ENCODE measurements at regions not wholly inside any gene's neighbourhood (a gene's known extent, or its start where the extent isn't known, plus 50 kb on each side); places are given as distances from the start of the nearest gene placed in this dataset.
A peak's percentile ranks its signal among the peaks of the same experiment; 100 is the strongest.

DNA sequence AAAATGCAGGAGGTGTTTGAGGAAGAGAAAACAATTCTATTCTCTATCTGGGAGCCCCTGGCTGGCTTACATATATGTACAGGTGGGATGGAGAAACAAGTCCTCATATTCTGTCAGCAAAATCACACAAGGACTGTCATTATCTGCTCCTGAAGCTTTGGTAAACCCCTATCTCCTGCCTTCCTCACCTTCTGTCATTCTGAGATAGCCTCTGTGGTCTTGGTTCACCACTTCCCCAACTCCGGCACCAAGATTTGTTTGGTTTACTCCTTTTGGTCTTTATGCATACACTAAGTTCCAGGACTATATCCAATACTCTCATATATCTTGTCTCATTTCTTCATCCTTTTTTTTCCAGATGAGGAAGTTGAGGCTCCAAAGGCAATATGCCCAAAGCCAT, 551.1 kb downstream of the PLPP3 start:
- intact Hi-C loops (cut with micrococcal nuclease; ENCODE audit: unreplicated experiment) = loop anchor here (5.0 kb wide), 1 partner anchor 304 kb away; no protein-coding TSS in a partner anchor
- ChIA-PET CTCF (interaction anchor here (0.6 kb wide), 1 partner anchor 594 kb away, joined by 3 read pairs; no protein-coding TSS in a partner anchor), RAD21 (ENCODE audit: unreplicated experiment) (interaction anchor here (0.8 to 1.7 kb wide), 4 partner anchors 91 to 546 kb away, joined by 3 to 5 read pairs (median 3); no protein-coding TSS in a partner anchor), SMC1A (ENCODE audit: uncharacterized antibody, unreplicated experiment) (interaction anchor here (1.0 to 2.6 kb wide), 5 partner anchors 17 to 550 kb away, joined by 3 to 7 read pairs (median 3); no protein-coding TSS in a partner anchor), POLR2A (interaction anchor here (0.7 kb wide), 1 partner anchor 105 kb away, joined by 3 read pairs; no protein-coding TSS in a partner anchor)
- Histone ChIP-seq H3K4me2 (ENCODE audit: control insufficient read depth, insufficient read depth) (no peak overlapping the region), H3K9me3 (replicated peaks; ENCODE audit: control insufficient read depth, insufficient read depth, low read length) (no peaks in the 10 kb centered on the region; the same call in 2 of the 3 replicates), H3K27ac (ENCODE audit: control insufficient read depth, insufficient read depth) (no peak overlapping the region; the same call in 1 of the 2 replicates), H3K4me1 (ENCODE audit: control insufficient read depth, insufficient read depth, low read length) (no peaks in the 10 kb centered on the region; the same call in 1 of the 2 replicates), H4K20me1 (ENCODE audit: control insufficient read depth, insufficient read depth) (no peaks in the 10 kb centered on the region), H2AFZ (ENCODE audit: control insufficient read depth, low read depth, low read length) (no peak overlapping the region), H3K4me3 (no peak overlapping the region), H3K79me2 (ENCODE audit: control insufficient read depth, insufficient read depth, low read length) (no peaks in the 10 kb centered on the region), H3K9ac (ENCODE audit: control insufficient read depth, insufficient read depth, low read length) (no peak overlapping the region), H3K36me3 (ENCODE audit: control insufficient read depth in 2 of 2, insufficient read depth in 2 of 2, low read length in 1 of 2) (no peaks in the 10 kb centered on the region), H3K27me3 (replicated peaks in 1 of 2; ENCODE audit: control insufficient read depth in 2 of 2, insufficient read depth in 2 of 2, low read length in 1 of 2) (no peaks in the 10 kb centered on the region)
- FAIRE-seq (no peak), ATAC-seq (peak; percentile 94), DNase-seq (ENCODE audit: low read depth, low spot score) (peak; percentile 43)
- BruUV-seq (replicated peaks) = no TSS peak
- WGBS (ENCODE audit: insufficient coverage, insufficient replicate concordance, low lambda C conversion rate, missing lambda C conversion rate) = 33% methylated on average over 1 of the region's 1 CpG
- in situ Hi-C loops (cut with MboI) = no loop called here
- TF ChIP-seq EZH2 (IDR thresholded peaks at IDR 0.05; ENCODE audit: borderline replicate concordance, control insufficient read depth, low read depth, low read length) (no peak), EED (IDR thresholded peaks at IDR 0.05; ENCODE audit: low read depth) (peak; percentile 81; the same call in 1 of the 2 replicates), HDGF (IDR thresholded peaks at IDR 0.05) (no peak), SP1 (IDR thresholded peaks at IDR 0.05; ENCODE audit: low read depth, low read length) (no peak), NFIC (IDR thresholded peaks at IDR 0.05; ENCODE audit: low read depth, low read length) (peak; percentile 67), CBFB (IDR thresholded peaks at IDR 0.05; ENCODE audit: low read depth) (peak; percentile 60; the same call in 1 of the 2 replicates), EP300 (IDR thresholded peaks at IDR 0.05; ENCODE audit: borderline replicate concordance in 1 of 2, control insufficient read depth in 1 of 2, low read depth in 2 of 2, low read length in 2 of 2) (peak in 1 of 2 experiments; percentile 83; a peak in 2 of 4 replicates), POLR2AphosphoS5 (IDR thresholded peaks at IDR 0.05; ENCODE audit: low read length) (no peak), ATF7 (IDR thresholded peaks at IDR 0.05; ENCODE audit: low read depth) (peak; percentile 45; the same call in 1 of the 2 replicates), CREB1 (IDR thresholded peaks at IDR 0.05; ENCODE audit: low read depth) (no peak), NR2F1 (conservative IDR thresholded peaks at IDR 0.05) (peak; percentile 88), RAD51 (IDR thresholded peaks at IDR 0.05) (no peak), NBN (IDR thresholded peaks at IDR 0.05) (0 out of 2 replicates have a peak, but pooled peaks have one; percentile 23), RCOR1 (conservative IDR thresholded peaks at IDR 0.05; ENCODE audit: low read depth, low read length) (no peak), IRF4 (IDR thresholded peaks at IDR 0.05; ENCODE audit: low read depth, low read length) (peak; percentile 70; the same call in 1 of the 2 replicates), IKZF1 (conservative IDR thresholded peaks at IDR 0.05) (peak; percentile 85)
- TF ChIP-seq, protein P1, sequence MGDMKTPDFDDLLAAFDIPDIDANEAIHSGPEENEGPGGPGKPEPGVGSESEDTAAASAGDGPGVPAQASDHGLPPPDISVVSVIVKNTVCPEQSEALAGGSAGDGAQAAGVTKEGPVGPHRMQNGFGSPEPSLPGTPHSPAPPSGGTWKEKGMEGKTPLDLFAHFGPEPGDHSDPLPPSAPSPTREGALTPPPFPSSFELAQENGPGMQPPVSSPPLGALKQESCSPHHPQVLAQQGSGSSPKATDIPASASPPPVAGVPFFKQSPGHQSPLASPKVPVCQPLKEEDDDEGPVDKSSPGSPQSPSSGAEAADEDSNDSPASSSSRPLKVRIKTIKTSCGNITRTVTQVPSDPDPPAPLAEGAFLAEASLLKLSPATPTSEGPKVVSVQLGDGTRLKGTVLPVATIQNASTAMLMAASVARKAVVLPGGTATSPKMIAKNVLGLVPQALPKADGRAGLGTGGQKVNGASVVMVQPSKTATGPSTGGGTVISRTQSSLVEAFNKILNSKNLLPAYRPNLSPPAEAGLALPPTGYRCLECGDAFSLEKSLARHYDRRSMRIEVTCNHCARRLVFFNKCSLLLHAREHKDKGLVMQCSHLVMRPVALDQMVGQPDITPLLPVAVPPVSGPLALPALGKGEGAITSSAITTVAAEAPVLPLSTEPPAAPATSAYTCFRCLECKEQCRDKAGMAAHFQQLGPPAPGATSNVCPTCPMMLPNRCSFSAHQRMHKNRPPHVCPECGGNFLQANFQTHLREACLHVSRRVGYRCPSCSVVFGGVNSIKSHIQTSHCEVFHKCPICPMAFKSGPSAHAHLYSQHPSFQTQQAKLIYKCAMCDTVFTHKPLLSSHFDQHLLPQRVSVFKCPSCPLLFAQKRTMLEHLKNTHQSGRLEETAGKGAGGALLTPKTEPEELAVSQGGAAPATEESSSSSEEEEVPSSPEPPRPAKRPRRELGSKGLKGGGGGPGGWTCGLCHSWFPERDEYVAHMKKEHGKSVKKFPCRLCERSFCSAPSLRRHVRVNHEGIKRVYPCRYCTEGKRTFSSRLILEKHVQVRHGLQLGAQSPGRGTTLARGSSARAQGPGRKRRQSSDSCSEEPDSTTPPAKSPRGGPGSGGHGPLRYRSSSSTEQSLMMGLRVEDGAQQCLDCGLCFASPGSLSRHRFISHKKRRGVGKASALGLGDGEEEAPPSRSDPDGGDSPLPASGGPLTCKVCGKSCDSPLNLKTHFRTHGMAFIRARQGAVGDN (IDR thresholded peaks at IDR 0.05) = no peak
- TF ChIP-seq, protein P2, sequence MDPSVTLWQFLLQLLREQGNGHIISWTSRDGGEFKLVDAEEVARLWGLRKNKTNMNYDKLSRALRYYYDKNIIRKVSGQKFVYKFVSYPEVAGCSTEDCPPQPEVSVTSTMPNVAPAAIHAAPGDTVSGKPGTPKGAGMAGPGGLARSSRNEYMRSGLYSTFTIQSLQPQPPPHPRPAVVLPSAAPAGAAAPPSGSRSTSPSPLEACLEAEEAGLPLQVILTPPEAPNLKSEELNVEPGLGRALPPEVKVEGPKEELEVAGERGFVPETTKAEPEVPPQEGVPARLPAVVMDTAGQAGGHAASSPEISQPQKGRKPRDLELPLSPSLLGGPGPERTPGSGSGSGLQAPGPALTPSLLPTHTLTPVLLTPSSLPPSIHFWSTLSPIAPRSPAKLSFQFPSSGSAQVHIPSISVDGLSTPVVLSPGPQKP (IDR thresholded peaks at IDR 0.05; ENCODE audit: low read depth, low read length) = no peak
- TF ChIP-seq, protein P3, sequence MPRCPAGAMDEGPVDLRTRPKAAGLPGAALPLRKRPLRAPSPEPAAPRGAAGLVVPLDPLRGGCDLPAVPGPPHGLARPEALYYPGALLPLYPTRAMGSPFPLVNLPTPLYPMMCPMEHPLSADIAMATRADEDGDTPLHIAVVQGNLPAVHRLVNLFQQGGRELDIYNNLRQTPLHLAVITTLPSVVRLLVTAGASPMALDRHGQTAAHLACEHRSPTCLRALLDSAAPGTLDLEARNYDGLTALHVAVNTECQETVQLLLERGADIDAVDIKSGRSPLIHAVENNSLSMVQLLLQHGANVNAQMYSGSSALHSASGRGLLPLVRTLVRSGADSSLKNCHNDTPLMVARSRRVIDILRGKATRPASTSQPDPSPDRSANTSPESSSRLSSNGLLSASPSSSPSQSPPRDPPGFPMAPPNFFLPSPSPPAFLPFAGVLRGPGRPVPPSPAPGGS (IDR thresholded peaks at IDR 0.05; ENCODE audit: borderline replicate concordance, insufficient read depth, low read depth, low read length, poor library complexity, severe bottlenecking) = peak; percentile 36
